Bronchial epithelial cell (primary cell): ENCODE measurements at regions not wholly inside any gene's neighbourhood (a gene's known extent, or its start where the extent isn't known, plus 50 kb on each side); places are given as distances from the start of the nearest gene placed in this dataset.

Experiments
- DNase-seq: peaks from one replicate; pipeline ENCODE4 v3.0.0-alpha.2; 2010; ENCODE audit warnings: low read depth
- FAIRE-seq: peaks from 2 replicates; lab custom pipeline; 2011; peaks lifted over from hg19 to GRCh38; lab: Jason Lieb, UNC
- H3K27me3 ChIP-seq: 2 replicates; pipeline ENCODE4 v1.5.1; 2011; ENCODE audit warnings: low read length; ENCODE audit not compliant: control insufficient read depth, insufficient read depth
- H3K36me3 ChIP-seq: 2 replicates; pipeline ENCODE4 v1.5.1; 2011; ENCODE audit warnings: low read length; ENCODE audit not compliant: control insufficient read depth, insufficient read depth
- H3K4me3 ChIP-seq: 2 replicates; pipeline ENCODE4 v1.5.1; 2011; ENCODE audit warnings: mild to moderate bottlenecking, low read depth, low read length, control low read depth
- TF ChIP-seq, protein P1 (sequence below): IDR thresholded peaks from 2 replicates; pipeline ENCODE4 v1.5.1; 2011; ENCODE audit warnings: mild to moderate bottlenecking, moderate library complexity, low read length, control low read depth, inconsistent platforms; ENCODE audit not compliant: insufficient read depth, severe bottlenecking

DNA sequence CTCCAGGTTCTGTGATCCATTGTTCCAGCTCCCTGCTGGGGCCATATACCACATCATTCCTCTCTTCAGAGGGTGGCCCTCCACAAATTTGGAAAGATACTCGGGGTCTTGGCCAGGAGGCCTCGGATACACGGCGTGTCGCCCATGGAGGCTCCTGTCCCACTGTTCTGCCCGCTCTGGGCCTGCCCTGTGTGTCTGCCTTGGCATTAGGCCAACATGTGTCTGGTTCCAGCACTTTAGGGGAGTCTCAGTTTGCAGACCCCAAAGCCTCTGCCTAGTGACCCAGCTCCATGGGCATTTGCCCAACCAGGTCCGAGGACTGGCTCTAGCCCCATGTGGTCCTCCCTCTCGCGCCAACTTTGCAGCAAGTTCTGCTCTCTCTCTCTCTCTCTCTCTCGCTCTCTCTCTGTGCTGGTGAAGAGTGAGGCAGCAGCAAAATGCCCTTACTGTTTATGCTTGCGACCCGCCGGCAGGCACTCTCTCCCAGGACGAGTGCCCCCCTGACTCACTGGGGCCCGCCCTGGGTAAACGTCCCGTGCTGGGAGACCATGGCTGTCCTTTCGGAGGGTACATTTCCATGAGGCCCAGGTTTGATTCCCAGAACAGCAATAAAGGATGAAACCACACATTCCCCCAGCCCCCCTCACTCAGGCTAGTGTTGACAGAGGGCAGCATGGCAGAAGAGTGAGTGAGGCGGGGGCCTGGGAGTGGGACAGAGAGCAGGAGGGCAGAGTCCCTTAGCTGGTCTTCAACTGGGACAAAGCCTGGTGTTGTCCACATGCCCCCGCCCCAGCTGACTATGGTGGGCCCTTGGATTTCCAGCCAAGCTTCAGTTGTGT, 77.9 kb downstream of the ISG20 start:
- H3K4me3 ChIP-seq, result no peak overlapping the region
- TF ChIP-seq, protein P1, sequence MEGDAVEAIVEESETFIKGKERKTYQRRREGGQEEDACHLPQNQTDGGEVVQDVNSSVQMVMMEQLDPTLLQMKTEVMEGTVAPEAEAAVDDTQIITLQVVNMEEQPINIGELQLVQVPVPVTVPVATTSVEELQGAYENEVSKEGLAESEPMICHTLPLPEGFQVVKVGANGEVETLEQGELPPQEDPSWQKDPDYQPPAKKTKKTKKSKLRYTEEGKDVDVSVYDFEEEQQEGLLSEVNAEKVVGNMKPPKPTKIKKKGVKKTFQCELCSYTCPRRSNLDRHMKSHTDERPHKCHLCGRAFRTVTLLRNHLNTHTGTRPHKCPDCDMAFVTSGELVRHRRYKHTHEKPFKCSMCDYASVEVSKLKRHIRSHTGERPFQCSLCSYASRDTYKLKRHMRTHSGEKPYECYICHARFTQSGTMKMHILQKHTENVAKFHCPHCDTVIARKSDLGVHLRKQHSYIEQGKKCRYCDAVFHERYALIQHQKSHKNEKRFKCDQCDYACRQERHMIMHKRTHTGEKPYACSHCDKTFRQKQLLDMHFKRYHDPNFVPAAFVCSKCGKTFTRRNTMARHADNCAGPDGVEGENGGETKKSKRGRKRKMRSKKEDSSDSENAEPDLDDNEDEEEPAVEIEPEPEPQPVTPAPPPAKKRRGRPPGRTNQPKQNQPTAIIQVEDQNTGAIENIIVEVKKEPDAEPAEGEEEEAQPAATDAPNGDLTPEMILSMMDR, result no peak
- no peaks in the 10 kb centered on the region for H3K36me3 ChIP-seq
- DNase-seq (no peak), FAIRE-seq (no peak)
- H3K27me3 ChIP-seq, result no peaks in the 10 kb centered on the region

DNA sequence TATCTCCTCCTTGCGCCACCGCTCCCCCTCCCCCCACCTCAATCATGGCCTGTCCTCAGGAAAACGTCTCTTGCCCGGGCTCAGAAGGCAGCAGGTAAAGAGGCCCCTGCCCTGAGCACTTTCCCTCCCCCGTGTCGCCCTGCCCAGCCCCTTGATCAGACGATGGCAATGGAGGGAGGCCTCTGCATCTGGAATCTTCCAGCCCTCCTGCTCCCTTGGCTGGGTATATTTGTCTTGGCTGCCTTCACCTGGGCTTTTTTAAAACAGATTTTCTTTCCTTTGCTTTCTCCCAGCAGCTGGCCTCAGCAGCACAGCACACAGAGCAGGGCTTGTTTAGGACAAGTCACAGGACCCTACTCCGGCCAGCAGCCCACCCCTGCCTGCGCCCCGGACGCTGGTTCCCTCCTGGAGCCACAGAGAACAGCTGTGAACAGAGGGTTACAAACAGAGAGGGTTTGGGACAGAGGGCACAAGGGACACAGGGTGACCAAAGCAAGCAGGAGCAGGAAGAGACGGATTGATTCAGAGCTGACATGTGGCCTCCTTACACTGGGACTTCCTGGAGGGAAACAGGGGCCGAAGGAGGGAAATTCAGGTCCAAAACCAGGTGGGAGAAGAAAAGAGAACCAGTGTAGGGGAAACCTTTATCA, 78.7 kb downstream of the ISG20 start:
- FAIRE-seq (no peak), DNase-seq (no peak)
- H3K27me3 ChIP-seq, result no peaks in the 10 kb centered on the region
- no peaks in the 10 kb centered on the region for H3K36me3 ChIP-seq
- H3K4me3 ChIP-seq, result no peak overlapping the region
- TF ChIP-seq, protein P1, result no peak

DNA sequence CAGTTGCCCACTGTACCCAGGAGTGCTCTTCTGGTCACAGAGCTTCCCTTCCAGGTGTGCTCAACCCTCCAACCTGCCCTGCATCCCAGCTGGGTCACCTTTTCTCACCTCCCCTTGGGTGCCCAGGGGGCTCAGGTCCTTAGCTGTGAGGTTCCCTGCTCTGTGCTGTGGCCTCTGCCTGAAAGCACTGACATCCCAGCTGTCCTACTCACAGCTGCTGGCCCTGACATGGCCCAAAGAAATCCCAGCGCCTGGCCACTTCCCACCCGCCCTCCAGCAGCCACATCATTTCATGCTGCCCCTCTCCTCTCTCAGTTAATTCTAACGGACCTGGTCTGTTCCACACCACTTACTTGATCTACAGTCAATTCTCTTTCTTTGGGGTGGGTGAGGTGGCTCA, 79.9 kb downstream of the ISG20 start:
- FAIRE-seq (no peak), DNase-seq (no peak)
- Histone ChIP-seq H3K27me3 (no peaks in the 10 kb centered on the region), H3K4me3 (no peak overlapping the region), H3K36me3 (no peaks in the 10 kb centered on the region)
- TF ChIP-seq, protein P1, result no peak

DNA sequence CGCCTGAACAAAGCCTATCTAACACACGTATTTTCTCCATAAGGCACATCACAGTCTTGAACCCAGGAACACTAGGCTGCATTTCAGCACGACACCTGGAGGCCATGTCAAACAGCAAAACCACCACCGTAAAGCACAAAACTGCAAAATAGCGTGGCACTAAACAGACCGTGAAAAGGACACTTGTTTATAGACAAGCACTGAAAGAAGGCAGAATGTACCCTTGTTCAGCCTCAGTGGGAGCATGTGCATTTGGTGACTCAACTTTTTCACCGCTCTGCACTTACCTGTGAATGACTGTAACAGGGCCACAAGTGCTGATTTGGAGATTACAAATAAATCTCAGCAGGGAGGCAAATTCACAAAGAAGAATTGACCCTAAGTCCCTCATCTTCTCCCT, 80.8 kb downstream of the ISG20 start:
- DNase-seq (no peak), FAIRE-seq (no peak)
- Histone ChIP-seq H3K36me3 (no peaks in the 10 kb centered on the region), H3K27me3 (no peaks in the 10 kb centered on the region), H3K4me3 (no peak overlapping the region)
- TF ChIP-seq, protein P1, result no peak

DNA sequence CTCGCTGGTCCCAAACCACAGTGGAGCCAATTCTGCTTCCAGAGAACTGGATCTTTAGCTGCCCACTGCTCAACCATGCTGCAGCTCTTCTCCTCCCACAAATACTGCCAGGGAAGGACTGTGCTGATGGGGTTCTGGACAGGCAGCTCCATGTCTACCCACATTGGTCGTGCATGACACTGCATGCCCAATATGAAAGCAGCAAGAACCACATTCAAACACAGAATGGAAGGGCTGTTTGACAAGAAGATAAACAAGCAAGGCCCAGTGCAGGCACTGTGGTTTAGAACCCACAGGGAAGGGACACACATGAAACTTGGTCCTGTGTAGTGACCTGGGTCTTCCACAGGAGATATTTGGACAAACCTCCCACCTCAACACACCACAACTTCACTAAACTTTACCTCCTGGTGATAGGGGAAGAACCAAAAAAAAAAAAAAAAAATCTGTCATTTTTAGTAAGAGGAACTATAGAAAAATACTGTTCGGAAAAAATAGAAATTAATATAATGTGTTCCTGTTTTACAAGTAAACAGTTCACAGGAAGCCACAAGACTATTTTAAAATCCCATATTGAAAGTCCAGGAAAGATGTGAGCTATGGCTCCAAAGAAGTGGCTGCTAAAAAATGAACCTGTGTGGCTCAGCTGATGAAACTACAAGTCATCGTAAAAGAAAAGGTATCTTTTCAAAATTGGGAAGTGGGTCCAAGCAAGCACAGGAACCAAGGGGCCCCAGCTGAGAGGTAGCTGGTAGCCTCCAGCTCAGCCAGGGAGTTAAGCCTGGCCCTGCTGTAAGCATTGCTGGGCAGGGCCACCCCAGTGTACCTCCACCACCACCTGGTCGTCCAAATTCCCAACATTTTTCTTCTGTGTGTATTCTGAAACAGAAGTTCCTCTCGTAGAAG, 77.7 kb upstream of the ACAN start:
- Histone ChIP-seq H3K36me3 (no peaks in the 10 kb centered on the region), H3K4me3 (no peak overlapping the region), H3K27me3 (no peaks in the 10 kb centered on the region)
- TF ChIP-seq, protein P1, result no peak
- no peak for FAIRE-seq
- no peak for DNase-seq
